Bone marrow (tissue), 2 donors: ENCODE measurements at regions not wholly inside any gene's neighbourhood (a gene's known extent, or its start where the extent isn't known, plus 50 kb on each side); places are given as distances from the start of the nearest gene placed in this dataset.

Experiments
- DNase-seq, 2 donors: peaks; one replicate each; lab custom pipeline; 2025; lab: John Stamatoyannopoulos, UW

- DNase-seq, result no peak
These were observed 211.5 kb upstream of the PWP1 start for GRCh38 chr12:107474099-107474498.

GRCh38 chr12:107474639-107475539 is 210.7 kb upstream of the PWP1 start:
- DNase-seq, result no peak

- DNase-seq, result no peak
These were observed 209.7 kb upstream of the PWP1 start for GRCh38 chr12:107475900-107476299.

GRCh38 chr12:107477018-107477417 is 208.6 kb upstream of the PWP1 start:
- DNase-seq, result no peak

GRCh38 chr12:107477947-107478610 is 207.5 kb upstream of the PWP1 start:
- no peak for DNase-seq

- DNase-seq, result no peak
These were observed 206.7 kb upstream of the PWP1 start for GRCh38 chr12:107478881-107479280.

- DNase-seq, result no peak
These were observed 204.6 kb upstream of the PWP1 start for GRCh38 chr12:107480836-107481608.

GRCh38 chr12:107484230-107484629 is 201.4 kb upstream of the PWP1 start:
- no peak for DNase-seq

- DNase-seq, result no peak
These were observed 200.7 kb upstream of the PWP1 start for GRCh38 chr12:107484941-107485340.

GRCh38 chr12:107485731-107486130 is 199.9 kb upstream of the PWP1 start:
- DNase-seq, result no peak

- no peak for DNase-seq
These were observed 199.3 kb upstream of the PWP1 start for GRCh38 chr12:107486140-107486892.

- no peak for DNase-seq
These were observed 198.5 kb upstream of the PWP1 start for GRCh38 chr12:107487011-107487680.

- no peak for DNase-seq
These were observed 196.9 kb upstream of the PWP1 start for GRCh38 chr12:107488666-107489065.

GRCh38 chr12:107490010-107490409 is 195.6 kb upstream of the PWP1 start:
- no peak for DNase-seq

- DNase-seq, result no peak
These were observed 193.7 kb upstream of the PWP1 start for GRCh38 chr12:107491856-107492255.

GRCh38 chr12:107492393-107493134 is 193.0 kb upstream of the PWP1 start:
- peak in 1 of 2 donors; percentile 9 for DNase-seq

- no peak for DNase-seq
These were observed 192.5 kb upstream of the PWP1 start for GRCh38 chr12:107493135-107493494.

- no peak for DNase-seq
These were observed 191.9 kb upstream of the PWP1 start for GRCh38 chr12:107493666-107494065.

- DNase-seq, result no peak
These were observed 191.3 kb upstream of the PWP1 start for GRCh38 chr12:107494331-107494730.

GRCh38 chr12:107495604-107496003 is 190.0 kb upstream of the PWP1 start:
- no peak for DNase-seq

- no peak for DNase-seq
These were observed 188.4 kb upstream of the PWP1 start for GRCh38 chr12:107497231-107497630.
